Bronchial epithelial cell (primary cell): ENCODE measurements at regions not wholly inside any gene's neighbourhood (a gene's known extent, or its start where the extent isn't known, plus 50 kb on each side); places are given as distances from the start of the nearest gene placed in this dataset.
"Not testable (repeated sequence)": the region's sequence is repeated elsewhere in the genome, so short reads cannot be mapped to it uniquely, and the experiment has no call there.

Experiments used
- DNase-seq: peaks from one replicate; pipeline ENCODE4 v3.0.0-alpha.2; 2010; ENCODE audit warnings: low read depth
- FAIRE-seq: peaks from 2 replicates; lab custom pipeline; 2011; peaks lifted over from hg19 to GRCh38; lab: Jason Lieb, UNC
- H3K27me3 ChIP-seq: 2 replicates; pipeline ENCODE4 v1.5.1; 2011; ENCODE audit warnings: low read length; ENCODE audit not compliant: control insufficient read depth, insufficient read depth
- H3K36me3 ChIP-seq: 2 replicates; pipeline ENCODE4 v1.5.1; 2011; ENCODE audit warnings: low read length; ENCODE audit not compliant: control insufficient read depth, insufficient read depth
- H3K4me3 ChIP-seq: 2 replicates; pipeline ENCODE4 v1.5.1; 2011; ENCODE audit warnings: mild to moderate bottlenecking, low read depth, low read length, control low read depth
- TF ChIP-seq, protein P1 (sequence below): IDR thresholded peaks from 2 replicates; pipeline ENCODE4 v1.5.1; 2011; ENCODE audit warnings: mild to moderate bottlenecking, moderate library complexity, low read length, control low read depth, inconsistent platforms; ENCODE audit not compliant: insufficient read depth, severe bottlenecking

- no peaks in the 10 kb centered on the region for H3K36me3 ChIP-seq
- TF ChIP-seq, protein P1, sequence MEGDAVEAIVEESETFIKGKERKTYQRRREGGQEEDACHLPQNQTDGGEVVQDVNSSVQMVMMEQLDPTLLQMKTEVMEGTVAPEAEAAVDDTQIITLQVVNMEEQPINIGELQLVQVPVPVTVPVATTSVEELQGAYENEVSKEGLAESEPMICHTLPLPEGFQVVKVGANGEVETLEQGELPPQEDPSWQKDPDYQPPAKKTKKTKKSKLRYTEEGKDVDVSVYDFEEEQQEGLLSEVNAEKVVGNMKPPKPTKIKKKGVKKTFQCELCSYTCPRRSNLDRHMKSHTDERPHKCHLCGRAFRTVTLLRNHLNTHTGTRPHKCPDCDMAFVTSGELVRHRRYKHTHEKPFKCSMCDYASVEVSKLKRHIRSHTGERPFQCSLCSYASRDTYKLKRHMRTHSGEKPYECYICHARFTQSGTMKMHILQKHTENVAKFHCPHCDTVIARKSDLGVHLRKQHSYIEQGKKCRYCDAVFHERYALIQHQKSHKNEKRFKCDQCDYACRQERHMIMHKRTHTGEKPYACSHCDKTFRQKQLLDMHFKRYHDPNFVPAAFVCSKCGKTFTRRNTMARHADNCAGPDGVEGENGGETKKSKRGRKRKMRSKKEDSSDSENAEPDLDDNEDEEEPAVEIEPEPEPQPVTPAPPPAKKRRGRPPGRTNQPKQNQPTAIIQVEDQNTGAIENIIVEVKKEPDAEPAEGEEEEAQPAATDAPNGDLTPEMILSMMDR: no peak
- DNase-seq (no peak), FAIRE-seq (no peak)
- H3K27me3 ChIP-seq: no peaks in the 10 kb centered on the region
- H3K4me3 ChIP-seq: no peak overlapping the region
Observed at GRCh38 chr4:52431869-52432268, 227.2 kb downstream of the USP46 start.

- not testable (repeated sequence) for H3K27me3 ChIP-seq, FAIRE-seq, H3K36me3 ChIP-seq, H3K4me3 ChIP-seq, DNase-seq
Observed at GRCh38 chr4:52442524-52442923, 216.6 kb downstream of the USP46 start.

DNA sequence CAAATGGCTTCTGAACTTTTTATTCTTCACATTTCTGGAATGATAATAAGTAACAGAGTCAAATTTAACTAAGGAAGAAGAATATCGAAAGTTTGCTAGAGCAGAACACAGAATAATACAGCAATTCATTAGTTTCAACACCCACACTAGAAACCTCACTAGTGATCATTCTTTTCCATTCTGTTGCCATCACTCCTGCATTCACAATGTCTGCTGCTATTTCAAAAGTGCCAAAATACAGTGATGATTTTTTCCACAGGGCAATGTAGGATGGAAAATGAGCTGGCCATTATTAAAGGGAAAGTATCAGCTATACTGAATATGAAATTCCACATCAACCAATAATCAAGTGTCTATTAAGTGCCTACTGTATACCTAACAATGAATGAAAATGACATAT is 186.7 kb downstream of the USP46 start:
- DNase-seq: no peak
- Histone ChIP-seq H3K4me3 (no peak overlapping the region), H3K27me3 (no peaks in the 10 kb centered on the region), H3K36me3 (no peaks in the 10 kb centered on the region)
- FAIRE-seq: no peak
- TF ChIP-seq, protein P1: no peak

GRCh38 chr4:52477191-52477780 is 181.8 kb downstream of the USP46 start:
- no peak overlapping the region for H3K4me3 ChIP-seq
- TF ChIP-seq, protein P1: no peak
- no peak for DNase-seq
- no peaks in the 10 kb centered on the region for H3K27me3 ChIP-seq
- no peak for FAIRE-seq
- H3K36me3 ChIP-seq: no peaks in the 10 kb centered on the region

GRCh38 chr4:52483186-52483890 is 175.8 kb downstream of the USP46 start:
- no peak overlapping the region for H3K4me3 ChIP-seq
- no peak for FAIRE-seq
- no peak for DNase-seq
- TF ChIP-seq, protein P1: no peak
- H3K27me3 ChIP-seq: no peaks in the 10 kb centered on the region
- no peaks in the 10 kb centered on the region for H3K36me3 ChIP-seq

GRCh38 chr4:52507774-52508173 is 151.3 kb downstream of the USP46 start:
- Histone ChIP-seq H3K4me3 (no peak overlapping the region), H3K27me3 (no peaks in the 10 kb centered on the region), H3K36me3 (no peaks in the 10 kb centered on the region)
- DNase-seq (no peak), FAIRE-seq (no peak)
- TF ChIP-seq, protein P1: no peak
